ENCODE measurements at regions not wholly inside any gene's neighbourhood (a gene's known extent, or its start where the extent isn't known, plus 50 kb on each side); places are given as distances from the start of the nearest gene placed in this dataset.

DNA sequence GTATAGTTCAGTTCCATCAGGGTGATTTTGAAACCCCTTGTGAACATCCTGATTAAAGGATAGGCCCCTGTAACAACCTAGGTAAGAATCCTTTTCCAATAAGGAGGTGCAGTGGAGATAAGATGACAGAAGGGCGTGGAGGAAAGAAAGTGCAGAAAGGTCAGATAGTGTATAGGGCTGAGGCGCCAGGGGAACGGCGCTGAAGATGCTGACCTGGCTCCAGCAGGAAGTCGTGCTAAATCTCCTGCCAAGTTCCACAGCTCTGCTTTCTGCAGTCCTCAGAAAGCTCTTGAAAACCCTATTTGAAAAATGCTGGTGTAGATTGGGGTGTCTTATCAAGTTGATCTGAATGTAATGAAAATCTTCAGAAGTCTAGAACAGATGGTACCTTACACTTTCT is 221.7 kb downstream of the COG6 start:
- DNase-seq, result no peak
- no peak overlapping the region for H3K9ac ChIP-seq (ENCODE audit: low read depth in 2 of 2, low read length in 2 of 2)
- no peaks in the 10 kb centered on the region for H3K36me3 ChIP-seq
- TF ChIP-seq, protein P1, sequence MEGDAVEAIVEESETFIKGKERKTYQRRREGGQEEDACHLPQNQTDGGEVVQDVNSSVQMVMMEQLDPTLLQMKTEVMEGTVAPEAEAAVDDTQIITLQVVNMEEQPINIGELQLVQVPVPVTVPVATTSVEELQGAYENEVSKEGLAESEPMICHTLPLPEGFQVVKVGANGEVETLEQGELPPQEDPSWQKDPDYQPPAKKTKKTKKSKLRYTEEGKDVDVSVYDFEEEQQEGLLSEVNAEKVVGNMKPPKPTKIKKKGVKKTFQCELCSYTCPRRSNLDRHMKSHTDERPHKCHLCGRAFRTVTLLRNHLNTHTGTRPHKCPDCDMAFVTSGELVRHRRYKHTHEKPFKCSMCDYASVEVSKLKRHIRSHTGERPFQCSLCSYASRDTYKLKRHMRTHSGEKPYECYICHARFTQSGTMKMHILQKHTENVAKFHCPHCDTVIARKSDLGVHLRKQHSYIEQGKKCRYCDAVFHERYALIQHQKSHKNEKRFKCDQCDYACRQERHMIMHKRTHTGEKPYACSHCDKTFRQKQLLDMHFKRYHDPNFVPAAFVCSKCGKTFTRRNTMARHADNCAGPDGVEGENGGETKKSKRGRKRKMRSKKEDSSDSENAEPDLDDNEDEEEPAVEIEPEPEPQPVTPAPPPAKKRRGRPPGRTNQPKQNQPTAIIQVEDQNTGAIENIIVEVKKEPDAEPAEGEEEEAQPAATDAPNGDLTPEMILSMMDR (IDR thresholded peaks at IDR 0.05), result no peak
- H3K4me3 ChIP-seq, result no peak overlapping the region
- intact Hi-C loops (cut with DNase I), result no loop called here
- H3K9me3 ChIP-seq, result no peaks in the 10 kb centered on the region
- no peaks in the 10 kb centered on the region for H3K4me1 ChIP-seq
- no peaks in the 10 kb centered on the region for H3K27me3 ChIP-seq
- no peak overlapping the region for H3K27ac ChIP-seq

DNA sequence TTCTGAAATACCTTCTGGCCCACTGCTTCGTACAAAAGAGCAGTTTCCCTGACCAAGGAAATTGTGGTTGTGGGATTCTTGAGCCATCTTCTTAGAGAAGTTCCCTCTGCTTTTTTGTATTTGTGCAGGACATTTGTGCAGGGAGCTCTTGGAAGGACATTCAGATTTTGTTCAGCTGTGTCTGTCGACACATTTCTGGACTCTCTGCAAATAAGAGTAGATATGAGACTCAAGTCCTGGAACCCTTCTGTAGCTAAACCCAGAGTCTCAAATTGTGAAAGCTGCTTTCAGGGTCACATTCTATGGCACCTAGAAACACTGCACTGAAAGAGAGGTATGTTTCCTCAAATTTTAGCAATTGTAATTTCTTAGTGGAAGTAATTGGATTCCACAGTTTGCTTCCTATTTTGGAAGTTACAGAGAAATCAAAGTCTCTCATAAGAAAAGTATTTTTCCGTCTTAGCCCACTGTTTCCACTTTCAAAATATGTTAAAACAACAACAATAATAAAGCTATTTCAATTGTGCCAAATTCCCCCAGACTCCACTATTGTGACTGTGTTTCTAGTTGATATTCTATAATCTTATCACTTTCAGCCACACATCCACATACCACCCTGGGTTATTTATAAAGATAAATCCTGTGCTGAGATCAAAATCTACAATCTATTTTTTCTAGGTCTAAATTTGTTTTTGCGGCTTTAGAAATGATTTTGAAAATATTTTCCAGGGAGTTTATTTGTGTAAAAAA is 224.0 kb downstream of the COG6 start:
- H3K27ac ChIP-seq, result no peak overlapping the region

DNA sequence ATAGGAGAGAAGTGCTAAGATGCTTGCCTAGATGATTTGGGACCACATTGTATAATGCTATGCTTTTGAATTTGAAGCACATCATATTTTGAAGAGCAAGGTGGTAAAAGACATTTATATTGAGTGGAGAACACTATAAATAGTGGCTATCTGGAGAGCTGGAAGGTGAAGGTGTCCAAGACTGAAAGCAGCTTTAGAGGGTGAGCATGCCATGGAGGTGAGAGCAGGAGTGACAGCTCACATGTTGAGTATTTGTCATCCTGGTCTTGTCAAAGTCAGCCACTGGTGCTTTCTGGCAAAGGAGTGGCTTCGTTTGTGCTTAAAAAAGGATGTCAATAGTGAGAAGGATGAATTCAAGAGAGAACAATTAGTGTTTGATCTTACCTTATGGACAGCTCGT is 225.9 kb downstream of the COG6 start:
- H3K27ac ChIP-seq, result no peak overlapping the region
- H3K4me3 ChIP-seq, result no peak overlapping the region
- H3K9ac ChIP-seq (ENCODE audit: low read depth in 2 of 2, low read length in 2 of 2), result no peak overlapping the region
- H3K36me3 ChIP-seq, result no peaks in the 10 kb centered on the region
- no peak for DNase-seq
- H3K27me3 ChIP-seq, result no peaks in the 10 kb centered on the region
- H3K9me3 ChIP-seq, result no peaks in the 10 kb centered on the region
- no peaks in the 10 kb centered on the region for H3K4me1 ChIP-seq
- TF ChIP-seq, protein P1 (IDR thresholded peaks at IDR 0.05), result no peak
- intact Hi-C loops (cut with DNase I), result no loop called here

More for the DNA sequence above, 224.0 kb downstream of the COG6 start:
- intact Hi-C loops (cut with DNase I), result no loop called here
- Histone ChIP-seq H3K27me3 (no peaks in the 10 kb centered on the region), H3K9me3 (no peaks in the 10 kb centered on the region), H3K36me3 (no peaks in the 10 kb centered on the region), H3K4me1 (no peaks in the 10 kb centered on the region), H3K4me3 (no peak overlapping the region), H3K9ac (ENCODE audit: low read depth in 2 of 2, low read length in 2 of 2) (no peak overlapping the region)
- TF ChIP-seq, protein P1 (IDR thresholded peaks at IDR 0.05), result no peak
- no peak for DNase-seq

DNA sequence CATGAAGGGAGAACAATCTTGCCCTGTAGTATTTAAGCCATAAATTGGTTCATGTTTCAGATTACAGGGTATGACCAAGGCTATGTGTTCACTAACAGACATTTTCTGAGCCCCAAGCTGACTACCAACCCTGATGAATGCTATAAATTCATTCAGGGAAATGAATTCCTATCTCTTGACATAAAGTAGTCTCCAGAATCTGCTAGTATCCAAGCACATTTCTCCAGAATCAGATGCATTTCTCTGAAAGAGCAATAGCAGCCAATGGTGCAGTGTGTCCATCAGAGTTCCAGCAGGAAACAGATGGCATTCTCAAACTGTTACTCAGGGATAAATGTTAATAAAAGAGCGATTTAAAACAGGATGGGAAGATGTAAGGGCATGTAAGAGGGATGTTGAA is 226.4 kb downstream of the COG6 start:
- H3K9me3 ChIP-seq, result no peaks in the 10 kb centered on the region
- no peak overlapping the region for H3K9ac ChIP-seq (ENCODE audit: low read depth in 2 of 2, low read length in 2 of 2)
- no peak overlapping the region for H3K27ac ChIP-seq
- no peak for DNase-seq
- intact Hi-C loops (cut with DNase I), result no loop called here
- no peaks in the 10 kb centered on the region for H3K27me3 ChIP-seq
- H3K4me3 ChIP-seq, result no peak overlapping the region
- no peaks in the 10 kb centered on the region for H3K4me1 ChIP-seq
- TF ChIP-seq, protein P1 (IDR thresholded peaks at IDR 0.05), result no peak
- no peaks in the 10 kb centered on the region for H3K36me3 ChIP-seq

DNA sequence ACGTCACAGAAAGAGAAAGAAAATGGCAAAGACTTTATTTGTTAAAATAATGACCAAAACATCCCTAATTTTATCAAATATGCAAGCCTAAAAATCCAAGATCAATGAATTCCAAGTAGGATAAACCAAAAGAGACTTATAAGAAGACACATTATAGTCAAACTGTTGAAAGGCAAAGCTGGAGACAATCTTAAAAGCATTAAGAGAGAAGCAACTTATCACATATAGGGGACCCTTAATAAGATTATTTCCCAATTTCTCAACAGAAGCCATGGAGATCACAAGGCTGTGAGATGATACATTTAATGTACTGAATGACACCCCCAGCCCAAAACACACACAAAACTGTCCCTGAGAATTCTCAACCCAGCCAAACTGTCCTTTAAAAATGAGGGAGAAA is 228.7 kb downstream of the COG6 start:
- no peak overlapping the region for H3K27ac ChIP-seq
- no peaks in the 10 kb centered on the region for H3K9me3 ChIP-seq
- no peak for DNase-seq
- H3K36me3 ChIP-seq, result no peaks in the 10 kb centered on the region
- no peaks in the 10 kb centered on the region for H3K4me1 ChIP-seq
- no peak overlapping the region for H3K4me3 ChIP-seq
- H3K27me3 ChIP-seq, result no peaks in the 10 kb centered on the region
- TF ChIP-seq, protein P1 (IDR thresholded peaks at IDR 0.05), result no peak
- intact Hi-C loops (cut with DNase I), result no loop called here
- H3K9ac ChIP-seq (ENCODE audit: low read depth in 2 of 2, low read length in 2 of 2), result no peak overlapping the region

Measured in colonic mucosa (tissue), 4 donors.